Endothelial cell (in vitro differentiated cells): ENCODE measurements at regions not wholly inside any gene's neighbourhood (a gene's known extent, or its start where the extent isn't known, plus 50 kb on each side); places are given as distances from the start of the nearest gene placed in this dataset.

ENCODE experiments used
- DNase-seq: peaks from one replicate; pipeline ENCODE4 v3.0.0; 2021; ENCODE audit warnings: low spot score
- H3K27ac Mint-ChIP-seq: one replicate; pipeline ENCODE4 v1.8.0; 2021; ENCODE audit warnings: mixed read lengths, inconsistent platforms; ENCODE audit not compliant: unreplicated experiment
- H3K27me3 Mint-ChIP-seq: one replicate; pipeline ENCODE4 v1.8.0; 2021; ENCODE audit warnings: mild to moderate bottlenecking, moderate library complexity, mixed read lengths, inconsistent platforms; ENCODE audit not compliant: unreplicated experiment
- H3K36me3 Mint-ChIP-seq: one replicate; pipeline ENCODE4 v1.8.0; 2021; ENCODE audit warnings: mild to moderate bottlenecking, low read depth, mixed read lengths, inconsistent platforms; ENCODE audit not compliant: unreplicated experiment
- H3K4me1 Mint-ChIP-seq: one replicate; pipeline ENCODE4 v1.8.0; 2021; ENCODE audit warnings: mild to moderate bottlenecking, mixed read lengths, inconsistent platforms; ENCODE audit not compliant: unreplicated experiment
- H3K4me3 Mint-ChIP-seq: one replicate; pipeline ENCODE4 v1.8.0; 2021; ENCODE audit warnings: mild to moderate bottlenecking, mixed read lengths, inconsistent platforms; ENCODE audit not compliant: unreplicated experiment
- H3K9me3 Mint-ChIP-seq: one replicate; pipeline ENCODE4 v1.8.0; 2021; ENCODE audit warnings: mixed read lengths, inconsistent platforms; ENCODE audit not compliant: unreplicated experiment
- TF ChIP-seq, protein P1 (sequence below): fragments of 200-600 bp; sonication (generic); IDR thresholded peaks from one replicate; pipeline ENCODE4 v1.5.0; 2021; ENCODE audit warnings: antibody characterized with exemption; ENCODE audit not compliant: unreplicated experiment

DNA sequence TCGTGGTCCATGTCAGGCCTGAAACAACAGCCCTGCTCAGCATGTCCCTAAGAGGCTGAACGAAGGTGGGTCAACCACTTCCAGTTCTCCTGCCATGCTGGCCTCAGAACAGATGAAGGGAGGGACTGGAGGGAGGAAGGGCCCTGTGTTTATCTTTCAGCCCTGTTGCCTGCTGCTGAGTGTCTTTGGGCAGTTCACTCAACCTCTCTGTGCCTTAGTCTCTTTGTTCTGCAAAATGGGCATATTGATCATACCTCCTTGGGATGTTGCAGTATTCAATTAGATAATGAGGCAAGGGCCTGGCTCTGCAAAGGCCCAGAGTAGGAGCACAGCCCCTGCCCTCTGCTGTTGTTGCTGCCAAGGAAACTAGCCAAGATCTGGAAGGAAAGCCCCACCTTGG lies 207.5 kb downstream of the MN1 start:
- DNase-seq, result no peak
- H3K36me3 Mint-ChIP-seq, result no peaks in the 10 kb centered on the region
- no peaks in the 10 kb centered on the region for H3K9me3 Mint-ChIP-seq
- H3K4me1 Mint-ChIP-seq, result no peaks in the 10 kb centered on the region
- H3K27me3 Mint-ChIP-seq, result peaks cover 1% of the 10 kb centered on the region
- TF ChIP-seq, protein P1, sequence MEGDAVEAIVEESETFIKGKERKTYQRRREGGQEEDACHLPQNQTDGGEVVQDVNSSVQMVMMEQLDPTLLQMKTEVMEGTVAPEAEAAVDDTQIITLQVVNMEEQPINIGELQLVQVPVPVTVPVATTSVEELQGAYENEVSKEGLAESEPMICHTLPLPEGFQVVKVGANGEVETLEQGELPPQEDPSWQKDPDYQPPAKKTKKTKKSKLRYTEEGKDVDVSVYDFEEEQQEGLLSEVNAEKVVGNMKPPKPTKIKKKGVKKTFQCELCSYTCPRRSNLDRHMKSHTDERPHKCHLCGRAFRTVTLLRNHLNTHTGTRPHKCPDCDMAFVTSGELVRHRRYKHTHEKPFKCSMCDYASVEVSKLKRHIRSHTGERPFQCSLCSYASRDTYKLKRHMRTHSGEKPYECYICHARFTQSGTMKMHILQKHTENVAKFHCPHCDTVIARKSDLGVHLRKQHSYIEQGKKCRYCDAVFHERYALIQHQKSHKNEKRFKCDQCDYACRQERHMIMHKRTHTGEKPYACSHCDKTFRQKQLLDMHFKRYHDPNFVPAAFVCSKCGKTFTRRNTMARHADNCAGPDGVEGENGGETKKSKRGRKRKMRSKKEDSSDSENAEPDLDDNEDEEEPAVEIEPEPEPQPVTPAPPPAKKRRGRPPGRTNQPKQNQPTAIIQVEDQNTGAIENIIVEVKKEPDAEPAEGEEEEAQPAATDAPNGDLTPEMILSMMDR, result no peak
- no peak overlapping the region for H3K4me3 Mint-ChIP-seq
- H3K27ac Mint-ChIP-seq, result no peak overlapping the region

DNA sequence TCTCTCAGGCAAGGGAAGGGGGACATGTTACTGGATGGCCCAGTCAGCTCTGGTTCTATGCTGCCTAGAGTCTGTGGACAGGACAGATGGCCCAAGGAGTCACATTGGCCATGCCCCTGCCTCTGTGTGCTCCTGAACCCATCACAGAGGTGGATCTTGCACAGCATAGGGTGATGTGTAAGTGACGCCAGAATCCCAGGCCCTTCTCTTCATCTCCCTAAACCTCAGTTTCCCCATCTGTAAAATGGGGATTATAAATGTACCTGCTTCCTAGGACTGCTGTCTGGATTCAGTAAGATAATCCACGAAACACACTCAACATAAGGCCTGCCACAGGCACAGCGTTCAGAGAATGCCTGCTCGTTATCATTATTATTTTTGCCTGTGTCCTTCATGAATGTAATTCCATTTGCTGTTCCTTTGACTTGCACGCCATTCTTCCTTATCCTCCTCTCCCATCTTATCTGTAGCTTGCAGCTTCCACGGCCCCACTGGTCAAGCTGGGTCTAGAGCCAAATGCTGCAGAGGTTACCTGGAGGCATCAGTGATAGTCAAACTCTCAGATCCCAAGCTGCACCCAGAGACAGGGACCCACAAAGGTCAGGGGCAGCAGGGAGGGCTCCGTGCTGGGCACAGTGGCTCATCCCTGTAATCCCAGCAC lies 207.0 kb downstream of the MN1 start:
- TF ChIP-seq, protein P1, result no peak
- no peak overlapping the region for H3K27ac Mint-ChIP-seq
- H3K36me3 Mint-ChIP-seq, result no peaks in the 10 kb centered on the region
- no peaks in the 10 kb centered on the region for H3K9me3 Mint-ChIP-seq
- H3K27me3 Mint-ChIP-seq, result peaks cover 1% of the 10 kb centered on the region
- H3K4me1 Mint-ChIP-seq, result no peaks in the 10 kb centered on the region
- no peak for DNase-seq
- no peak overlapping the region for H3K4me3 Mint-ChIP-seq

DNA sequence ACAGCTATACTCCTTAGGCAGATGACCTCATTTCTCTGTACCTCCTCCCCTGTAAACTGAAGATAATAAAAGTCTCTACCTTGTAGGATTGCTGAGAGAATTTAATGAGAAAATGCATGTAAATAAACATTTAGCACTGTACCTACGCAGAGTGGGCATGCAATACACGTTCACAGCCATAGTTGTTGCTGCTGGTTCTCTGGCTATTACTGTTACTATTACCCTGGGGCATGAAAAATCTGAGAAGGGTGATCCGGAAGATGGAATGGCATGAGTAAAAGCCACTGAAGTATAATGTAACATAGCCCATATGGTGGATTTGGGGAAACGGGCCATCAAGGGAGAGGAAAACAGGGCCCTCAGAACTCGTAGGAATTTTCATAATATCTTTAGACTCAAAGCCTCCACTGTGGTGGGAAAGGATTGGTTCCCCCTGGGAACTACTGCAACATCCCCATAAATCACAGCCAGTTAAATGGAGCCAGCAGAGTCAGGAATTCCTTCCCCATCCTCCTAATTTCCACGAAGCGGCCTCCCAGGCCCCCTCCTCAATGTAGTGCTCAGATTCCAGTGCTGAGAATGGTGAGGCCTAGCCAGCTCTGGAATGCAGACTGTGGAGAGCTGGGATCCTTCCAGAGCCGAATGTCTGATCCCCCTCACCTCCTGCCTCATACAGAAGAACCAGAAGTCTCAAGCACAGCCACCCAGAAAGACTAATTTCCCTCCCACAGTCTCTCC lies 205.3 kb downstream of the MN1 start:
- no peak overlapping the region for H3K27ac Mint-ChIP-seq
- peaks cover 1% of the 10 kb centered on the region for H3K27me3 Mint-ChIP-seq
- H3K4me3 Mint-ChIP-seq, result no peak overlapping the region
- no peaks in the 10 kb centered on the region for H3K4me1 Mint-ChIP-seq
- TF ChIP-seq, protein P1, result no peak
- H3K36me3 Mint-ChIP-seq, result no peaks in the 10 kb centered on the region
- DNase-seq, result no peak
- H3K9me3 Mint-ChIP-seq, result no peaks in the 10 kb centered on the region

DNA sequence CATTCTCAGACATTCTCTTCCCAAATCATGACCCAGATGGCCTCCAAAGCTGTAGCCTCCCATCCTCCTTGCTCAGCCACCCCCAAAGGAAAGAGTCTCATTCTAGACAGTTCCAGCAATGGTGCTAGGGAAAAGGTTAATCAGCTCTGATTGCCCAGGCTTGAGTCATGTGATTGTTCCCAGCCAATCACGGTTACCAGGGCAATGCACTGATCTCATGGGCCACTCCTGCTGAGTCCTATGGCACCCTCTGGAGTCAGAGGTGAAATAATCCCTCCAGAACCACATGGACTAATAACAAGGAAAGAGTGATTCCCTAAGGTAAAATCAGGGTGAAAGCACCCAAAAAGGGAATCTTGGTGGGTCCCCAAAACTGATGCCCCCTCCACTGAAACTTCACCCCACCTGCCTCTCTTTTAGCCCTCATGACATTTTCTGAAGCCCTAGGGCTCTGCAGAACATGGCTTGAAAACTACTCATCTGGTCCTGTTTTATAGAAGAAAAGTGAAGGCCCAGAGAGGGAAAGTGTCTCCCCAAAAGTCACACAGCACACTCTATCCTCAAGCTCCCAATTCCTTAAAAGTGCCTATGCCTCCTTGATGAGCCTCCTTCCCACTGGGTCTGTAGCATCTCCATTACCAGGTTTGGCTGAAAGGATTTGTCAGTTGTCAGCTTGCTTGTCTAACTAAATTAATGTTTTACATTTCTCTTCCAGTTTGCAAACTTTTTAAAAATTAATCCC lies 203.7 kb downstream of the MN1 start:
- no peak for DNase-seq
- Mint-ChIP-seq H3K27me3 (peaks cover 1% of the 10 kb centered on the region), H3K9me3 (no peaks in the 10 kb centered on the region), H3K4me1 (no peaks in the 10 kb centered on the region), H3K4me3 (no peak overlapping the region), H3K27ac (no peak overlapping the region), H3K36me3 (no peaks in the 10 kb centered on the region)
- TF ChIP-seq, protein P1, result no peak
